ENCODE measurements at regions not wholly inside any gene's neighbourhood (a gene's known extent, or its start where the extent isn't known, plus 50 kb on each side); places are given as distances from the start of the nearest gene placed in this dataset.

DNA sequence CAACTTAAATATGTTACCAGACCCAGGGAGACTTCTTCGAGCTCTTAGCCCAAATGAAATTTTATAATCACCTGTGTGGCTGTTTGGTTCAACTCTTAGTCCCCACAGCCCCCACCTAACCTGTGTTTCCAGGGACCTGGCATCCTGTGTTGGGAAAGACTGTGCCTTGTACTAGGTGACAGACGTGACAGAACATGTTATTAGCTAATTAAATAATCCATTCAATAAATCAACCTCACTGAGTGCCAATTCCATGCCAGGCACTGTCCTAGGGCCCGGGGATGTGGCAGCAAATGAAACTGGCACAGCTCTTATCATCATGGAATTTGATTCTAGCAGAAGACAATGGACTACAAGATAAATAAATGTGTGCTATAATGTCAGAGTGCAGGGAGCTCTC lies 431.9 kb downstream of the MIAT start:
- Histone ChIP-seq H3K9me3 (replicated peaks in 1 of 2; ENCODE audit: control insufficient read depth in 2 of 2, insufficient read depth in 1 of 2, low read depth in 1 of 2, low read length in 2 of 2) (peaks cover 0 to 8% of the 10 kb centered on the region in 2 donors), H2BK120ac (ENCODE audit: low read depth, low read length) (no peak overlapping the region), H3K27me3 (ENCODE audit: control insufficient read depth in 3 of 3, insufficient read depth in 3 of 3, low read depth in 1 of 3, low read length in 3 of 3) (peaks cover 0 to 5% (median 0%) of the 10 kb centered on the region in 3 experiments), H3K23ac (ENCODE audit: low read depth, low read length, poor library complexity) (no peak overlapping the region), H2AK5ac (ENCODE audit: low read depth, low read length) (no peak overlapping the region), H3K4me2 (ENCODE audit: insufficient read depth, low read length, poor library complexity, severe bottlenecking) (no peak overlapping the region), H2BK12ac (ENCODE audit: low read length) (no peak overlapping the region), H3K18ac (ENCODE audit: low read length) (no peak overlapping the region), H2BK5ac (ENCODE audit: low read length) (no peak overlapping the region), H3K4me3 (ENCODE audit: low read length in 2 of 2) (no peak overlapping the region), H3K27ac (replicated peaks; ENCODE audit: low read length) (no peak overlapping the region), H4K91ac (ENCODE audit: low read depth, low read length, poor library complexity) (no peak overlapping the region), H3K79me1 (ENCODE audit: low read depth, low read length) (peaks cover 5% of the 10 kb centered on the region), H3K36me3 (replicated peaks in 1 of 2; ENCODE audit: control insufficient read depth in 2 of 2, insufficient read depth in 2 of 2, low read length in 2 of 2) (peaks cover 0 to 8% of the 10 kb centered on the region in 2 donors), H3K9ac (ENCODE audit: low read depth, low read length, poor library complexity) (no peak overlapping the region), H2BK15ac (ENCODE audit: low read length) (no peak overlapping the region), H3K4ac (ENCODE audit: low read length) (no peak overlapping the region), H3K14ac (ENCODE audit: low read length) (no peak overlapping the region), H4K8ac (ENCODE audit: low read depth, low read length) (no peak overlapping the region), H3K4me1 (ENCODE audit: control insufficient read depth in 2 of 2, insufficient read depth in 1 of 2, low read depth in 1 of 2, low read length in 2 of 2) (peaks cover 10 to 15% of the 10 kb centered on the region in 2 donors), H2AFZ (ENCODE audit: low read length) (no peak overlapping the region)
- DNase-seq (ENCODE audit: low spot score): no peak
- WGBS, 2 donors (ENCODE audit: extremely low coverage in 2 of 2, insufficient read length in 2 of 2, insufficient replicate concordance in 1 of 2): no CpG with 5 or more reads among the region's 3 CpGs

DNA sequence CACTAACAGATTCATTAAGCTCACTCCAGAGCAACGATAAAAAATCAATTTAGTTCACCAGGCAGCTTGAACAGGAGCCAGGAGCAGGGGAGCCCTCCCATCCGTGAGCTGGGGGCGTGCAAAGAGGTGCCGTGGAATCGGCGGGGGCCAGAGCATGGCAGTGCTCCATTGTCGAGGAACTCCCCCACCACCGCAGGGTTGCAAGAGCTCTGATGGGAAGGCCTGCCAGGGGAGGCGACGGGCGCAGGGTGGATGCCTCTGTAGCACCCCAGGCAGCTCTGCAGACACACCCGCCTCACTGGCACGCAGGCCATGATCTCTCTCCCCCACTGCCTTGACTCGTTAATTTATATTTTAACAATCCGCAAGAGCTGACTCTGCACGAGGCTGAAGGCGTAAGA lies 433.2 kb downstream of the MIAT start:
- Histone ChIP-seq H4K8ac (ENCODE audit: low read depth, low read length) (no peak overlapping the region), H3K4me2 (ENCODE audit: insufficient read depth, low read length, poor library complexity, severe bottlenecking) (no peak overlapping the region), H3K36me3 (replicated peaks in 1 of 2; ENCODE audit: control insufficient read depth in 2 of 2, insufficient read depth in 2 of 2, low read length in 2 of 2) (peaks cover 0 to 8% of the 10 kb centered on the region in 2 donors), H3K79me1 (ENCODE audit: low read depth, low read length) (peaks cover 5% of the 10 kb centered on the region), H3K18ac (ENCODE audit: low read length) (peak overlapping the region; percentile 44), H3K27me3 (ENCODE audit: control insufficient read depth in 3 of 3, insufficient read depth in 3 of 3, low read depth in 1 of 3, low read length in 3 of 3) (peaks cover 0 to 5% (median 0%) of the 10 kb centered on the region in 3 experiments), H4K91ac (ENCODE audit: low read depth, low read length, poor library complexity) (no peak overlapping the region), H2BK12ac (ENCODE audit: low read length) (peak overlapping the region; percentile 36), H2AK5ac (ENCODE audit: low read depth, low read length) (no peak overlapping the region), H3K23ac (ENCODE audit: low read depth, low read length, poor library complexity) (peak overlapping the region; percentile 5), H3K4me1 (ENCODE audit: control insufficient read depth in 2 of 2, insufficient read depth in 1 of 2, low read depth in 1 of 2, low read length in 2 of 2) (peaks cover 10 to 14% of the 10 kb centered on the region in 2 donors), H2AFZ (ENCODE audit: low read length) (no peak overlapping the region), H3K4ac (ENCODE audit: low read length) (no peak overlapping the region), H3K4me3 (ENCODE audit: low read length in 2 of 2) (no peak overlapping the region), H2BK120ac (ENCODE audit: low read depth, low read length) (no peak overlapping the region), H2BK15ac (ENCODE audit: low read length) (no peak overlapping the region), H3K27ac (replicated peaks; ENCODE audit: low read length) (no peak overlapping the region), H2BK5ac (ENCODE audit: low read length) (no peak overlapping the region), H3K9ac (ENCODE audit: low read depth, low read length, poor library complexity) (no peak overlapping the region), H3K9me3 (replicated peaks in 1 of 2; ENCODE audit: control insufficient read depth in 2 of 2, insufficient read depth in 1 of 2, low read depth in 1 of 2, low read length in 2 of 2) (peaks cover 0 to 8% of the 10 kb centered on the region in 2 donors), H3K14ac (ENCODE audit: low read length) (no peak overlapping the region)
- DNase-seq (ENCODE audit: low spot score): no peak
- no CpG with 5 or more reads among the region's 17 CpGs for WGBS, 2 donors (ENCODE audit: extremely low coverage in 2 of 2, insufficient read length in 2 of 2, insufficient replicate concordance in 1 of 2)

- Histone ChIP-seq H3K23ac (ENCODE audit: low read depth, low read length, poor library complexity) (no peak overlapping the region), H3K4me2 (ENCODE audit: insufficient read depth, low read length, poor library complexity, severe bottlenecking) (no peak overlapping the region), H2BK120ac (ENCODE audit: low read depth, low read length) (no peak overlapping the region), H3K4ac (ENCODE audit: low read length) (no peak overlapping the region), H4K8ac (ENCODE audit: low read depth, low read length) (peak overlapping the region; percentile 68), H2AFZ (ENCODE audit: low read length) (no peak overlapping the region), H3K9me3 (replicated peaks in 1 of 2; ENCODE audit: control insufficient read depth in 2 of 2, insufficient read depth in 1 of 2, low read depth in 1 of 2, low read length in 2 of 2) (peaks cover 0 to 8% of the 10 kb centered on the region in 2 donors), H3K36me3 (replicated peaks in 1 of 2; ENCODE audit: control insufficient read depth in 2 of 2, insufficient read depth in 2 of 2, low read length in 2 of 2) (peaks cover 0 to 8% of the 10 kb centered on the region in 2 donors), H2BK12ac (ENCODE audit: low read length) (no peak overlapping the region), H3K18ac (ENCODE audit: low read length) (peak overlapping the region; percentile 50), H3K9ac (ENCODE audit: low read depth, low read length, poor library complexity) (peak overlapping the region; percentile 64), H2BK15ac (ENCODE audit: low read length) (peak overlapping the region; percentile 8), H3K4me3 (ENCODE audit: low read length in 2 of 2) (peak overlapping the region in 1 of 2 donors; percentile 72), H4K91ac (ENCODE audit: low read depth, low read length, poor library complexity) (peak overlapping the region; percentile 1), H3K4me1 (ENCODE audit: control insufficient read depth in 2 of 2, insufficient read depth in 1 of 2, low read depth in 1 of 2, low read length in 2 of 2) (peaks cover 3 to 10% of the 10 kb centered on the region in 2 donors), H3K27ac (replicated peaks; ENCODE audit: low read length) (no peak overlapping the region), H2BK5ac (ENCODE audit: low read length) (no peak overlapping the region), H3K14ac (ENCODE audit: low read length) (no peak overlapping the region), H3K27me3 (ENCODE audit: control insufficient read depth in 3 of 3, insufficient read depth in 3 of 3, low read depth in 1 of 3, low read length in 3 of 3) (peaks cover 0 to 5% (median 0%) of the 10 kb centered on the region in 3 experiments), H2AK5ac (ENCODE audit: low read depth, low read length) (no peak overlapping the region), H3K79me1 (ENCODE audit: low read depth, low read length) (peaks cover 5% of the 10 kb centered on the region)
- WGBS, 2 donors (ENCODE audit: extremely low coverage in 2 of 2, insufficient read length in 2 of 2, insufficient replicate concordance in 1 of 2): no CpG with 5 or more reads among the region's 4 CpGs
- DNase-seq (ENCODE audit: low spot score): no peak
Measured at GRCh38 chr22:27093422-27093821, 436.0 kb downstream of the MIAT start.

DNA sequence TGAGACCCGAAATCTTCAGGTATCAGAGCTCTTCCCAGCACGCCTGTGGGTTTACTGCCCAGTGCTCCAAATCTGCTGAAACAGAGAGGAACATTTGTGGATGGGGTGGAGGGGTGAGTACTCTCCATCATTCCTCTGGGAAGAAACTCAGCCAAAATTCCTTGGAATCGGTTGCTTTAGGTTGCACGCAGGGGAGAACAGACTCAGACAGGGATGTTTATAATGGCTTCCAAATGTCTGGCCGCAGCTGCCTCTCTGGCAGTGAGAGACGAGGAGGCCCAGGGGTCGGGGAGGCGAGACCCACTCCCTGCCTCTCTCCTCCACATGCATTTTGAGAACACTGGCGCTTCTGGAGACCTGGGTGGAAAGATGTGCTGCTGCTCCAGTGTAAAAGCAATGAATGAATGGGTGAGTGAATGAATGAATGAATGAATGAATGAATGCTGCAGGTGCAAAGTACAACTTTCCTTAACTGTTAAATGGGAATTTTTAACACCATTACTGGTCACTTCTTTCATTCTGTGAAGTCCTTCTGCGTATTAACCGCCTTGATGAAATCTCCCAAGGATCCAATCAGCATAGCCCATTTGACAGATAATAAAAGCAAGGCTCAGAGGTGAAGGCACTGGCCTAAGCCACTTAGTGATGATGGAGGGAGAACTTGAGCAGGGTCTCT lies 437.4 kb downstream of the MIAT start:
- H3K27me3 ChIP-seq (ENCODE audit: control insufficient read depth in 3 of 3, insufficient read depth in 3 of 3, low read depth in 1 of 3, low read length in 3 of 3): peaks cover 0 to 5% (median 0%) of the 10 kb centered on the region in 3 experiments
- H3K4me2 ChIP-seq (ENCODE audit: insufficient read depth, low read length, poor library complexity, severe bottlenecking): peak overlapping the region; percentile 24
- H2BK12ac ChIP-seq (ENCODE audit: low read length): no peak overlapping the region
- no peak overlapping the region for H2BK120ac ChIP-seq (ENCODE audit: low read depth, low read length)
- no CpG with 5 or more reads among the region's 11 CpGs for WGBS, 2 donors (ENCODE audit: extremely low coverage in 2 of 2, insufficient read length in 2 of 2, insufficient replicate concordance in 1 of 2)
- peaks cover 5% of the 10 kb centered on the region for H3K79me1 ChIP-seq (ENCODE audit: low read depth, low read length)
- H4K8ac ChIP-seq (ENCODE audit: low read depth, low read length): no peak overlapping the region
- no peak overlapping the region for H3K27ac ChIP-seq (replicated peaks; ENCODE audit: low read length)
- H2AK5ac ChIP-seq (ENCODE audit: low read depth, low read length): no peak overlapping the region
- H2BK15ac ChIP-seq (ENCODE audit: low read length): no peak overlapping the region
- no peak for DNase-seq (ENCODE audit: low spot score)
- H3K18ac ChIP-seq (ENCODE audit: low read length): no peak overlapping the region
- no peak overlapping the region for H3K9ac ChIP-seq (ENCODE audit: low read depth, low read length, poor library complexity)
- H2BK5ac ChIP-seq (ENCODE audit: low read length): no peak overlapping the region
- no peak overlapping the region for H3K4ac ChIP-seq (ENCODE audit: low read length)
- H3K14ac ChIP-seq (ENCODE audit: low read length): no peak overlapping the region
- no peak overlapping the region for H3K23ac ChIP-seq (ENCODE audit: low read depth, low read length, poor library complexity)
- H3K36me3 ChIP-seq (replicated peaks in 1 of 2; ENCODE audit: control insufficient read depth in 2 of 2, insufficient read depth in 2 of 2, low read length in 2 of 2): peaks cover 0 to 8% of the 10 kb centered on the region in 2 donors
- peaks cover 6 to 12% of the 10 kb centered on the region in 2 donors for H3K4me1 ChIP-seq (ENCODE audit: control insufficient read depth in 2 of 2, insufficient read depth in 1 of 2, low read depth in 1 of 2, low read length in 2 of 2)
- no peak overlapping the region for H4K91ac ChIP-seq (ENCODE audit: low read depth, low read length, poor library complexity)
- no peak overlapping the region for H3K4me3 ChIP-seq (ENCODE audit: low read length in 2 of 2)
- peaks cover 0 to 8% of the 10 kb centered on the region in 2 donors for H3K9me3 ChIP-seq (replicated peaks in 1 of 2; ENCODE audit: control insufficient read depth in 2 of 2, insufficient read depth in 1 of 2, low read depth in 1 of 2, low read length in 2 of 2)
- H2AFZ ChIP-seq (ENCODE audit: low read length): no peak overlapping the region

All from neuronal stem cell (in vitro differentiated cells).